Fibroblast of lung (primary cell): ENCODE measurements at regions not wholly inside any gene's neighbourhood (a gene's known extent, or its start where the extent isn't known, plus 50 kb on each side); places are given as distances from the start of the nearest gene placed in this dataset.
"Not testable (repeated sequence)": the region's sequence is repeated elsewhere in the genome, so short reads cannot be mapped to it uniquely, and the experiment has no call there.

Experiments
- DNase-seq, 2 donors: peaks; one replicate each; pipeline versions ENCODE4 v3.0.0 to v3.0.0-alpha.2; 2010; ENCODE audit warnings: low read depth in 2 of 2
- H2AFZ ChIP-seq: 2 replicates; pipeline ENCODE4 v1.5.1; 2012; ENCODE audit warnings: low read length, control low read depth, inconsistent platforms
- H3K27ac ChIP-seq: 2 replicates; pipeline ENCODE4 v1.5.1; 2011; ENCODE audit warnings: low read length, control low read depth; ENCODE audit not compliant: insufficient read depth
- H3K27me3 ChIP-seq: 2 replicates; pipeline ENCODE4 v1.5.1; 2011; ENCODE audit warnings: mild to moderate bottlenecking, low read length; ENCODE audit not compliant: control insufficient read depth, insufficient read depth
- H3K36me3 ChIP-seq: 2 replicates; pipeline ENCODE4 v1.5.1; 2011; ENCODE audit warnings: low read length; ENCODE audit not compliant: control insufficient read depth, insufficient read depth
- H3K4me1 ChIP-seq: 2 replicates; pipeline ENCODE4 v1.5.1; 2011; ENCODE audit warnings: low read length; ENCODE audit not compliant: control insufficient read depth, insufficient read depth; ENCODE audit errors: extremely low read depth
- H3K4me2 ChIP-seq: 2 replicates; pipeline ENCODE4 v1.5.1; 2011; ENCODE audit warnings: low read length, control low read depth; ENCODE audit not compliant: insufficient read depth; ENCODE audit errors: extremely low read depth
- H3K4me3 ChIP-seq, 4 experiments: fragments of 200-600 bp in 1 of 4; sonication (generic) in 1 of 4; replicated peaks in 1 of 4; 2 replicates each; pipeline ENCODE4 v1.5.1; 2011 to 2016; ENCODE audit warnings: low read length in 4 of 4, low read depth in 3 of 4, mild to moderate bottlenecking in 3 of 4, control low read depth in 2 of 4, inconsistent platforms in 1 of 4, mixed read lengths in 1 of 4; ENCODE audit not compliant: insufficient read depth in 1 of 4; ENCODE audit errors: control extremely low read depth in 1 of 4
- H3K79me2 ChIP-seq: 2 replicates; pipeline ENCODE4 v1.5.1; 2012; ENCODE audit warnings: mild to moderate bottlenecking, low read length, inconsistent platforms; ENCODE audit not compliant: control insufficient read depth, insufficient read depth
- H3K9ac ChIP-seq: 2 replicates; pipeline ENCODE4 v1.5.1; 2011; ENCODE audit warnings: mild to moderate bottlenecking, low read length, control low read depth; ENCODE audit not compliant: insufficient read depth
- H3K9me3 ChIP-seq: 2 replicates; pipeline ENCODE4 v1.5.1; 2012; ENCODE audit warnings: low read depth, low read length; ENCODE audit not compliant: control insufficient read depth, insufficient read depth
- H4K20me1 ChIP-seq: 2 replicates; pipeline ENCODE4 v1.5.1; 2011; ENCODE audit warnings: low read length; ENCODE audit not compliant: control insufficient read depth, insufficient read depth; ENCODE audit errors: extremely low read depth
- EZH2 ChIP-seq: IDR thresholded peaks from 2 replicates; pipeline ENCODE4 v1.5.1; 2012; ENCODE audit warnings: low read length, control low read depth, mild to moderate bottlenecking; ENCODE audit errors: missing control alignments
- TF ChIP-seq, protein P1 (sequence below), 2 donors: IDR thresholded peaks in 1 of 2; conservative IDR thresholded peaks in 1 of 2; 1 replicate in 1 of 2; 2 replicates in 1 of 2; pipeline ENCODE4 v1.5.1; 2011 to 2012; ENCODE audit warnings: low read length in 2 of 2, control low read depth in 1 of 2, inconsistent platforms in 1 of 2, low read depth in 1 of 2, mild to moderate bottlenecking in 1 of 2

DNA sequence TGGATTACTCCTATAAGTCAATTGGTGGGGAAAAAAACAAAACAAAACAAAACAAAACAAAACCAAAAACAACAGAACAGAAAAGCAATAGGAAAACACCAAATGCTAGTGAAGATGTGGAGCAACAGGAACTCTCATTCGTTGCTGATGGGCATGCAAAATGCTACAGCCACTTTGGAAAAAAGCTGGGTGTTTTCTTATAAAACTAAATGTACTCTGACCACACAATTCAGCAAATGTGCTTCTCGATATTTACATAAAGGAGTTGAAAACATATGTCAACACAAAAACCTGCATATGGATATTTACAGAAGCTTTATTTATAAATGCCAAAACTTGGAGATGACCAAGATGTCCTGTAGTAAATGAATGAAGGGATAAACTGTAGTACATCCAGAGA lies 703.6 kb upstream of the FAM241A start:
- H3K4me1 ChIP-seq = no peaks in the 10 kb centered on the region
- H3K27ac ChIP-seq = no peak overlapping the region
- H3K9ac ChIP-seq = no peak overlapping the region
- no peak overlapping the region for H3K4me2 ChIP-seq
- no peak overlapping the region for H2AFZ ChIP-seq
- no peaks in the 10 kb centered on the region for H3K79me2 ChIP-seq
- TF ChIP-seq, protein P1, sequence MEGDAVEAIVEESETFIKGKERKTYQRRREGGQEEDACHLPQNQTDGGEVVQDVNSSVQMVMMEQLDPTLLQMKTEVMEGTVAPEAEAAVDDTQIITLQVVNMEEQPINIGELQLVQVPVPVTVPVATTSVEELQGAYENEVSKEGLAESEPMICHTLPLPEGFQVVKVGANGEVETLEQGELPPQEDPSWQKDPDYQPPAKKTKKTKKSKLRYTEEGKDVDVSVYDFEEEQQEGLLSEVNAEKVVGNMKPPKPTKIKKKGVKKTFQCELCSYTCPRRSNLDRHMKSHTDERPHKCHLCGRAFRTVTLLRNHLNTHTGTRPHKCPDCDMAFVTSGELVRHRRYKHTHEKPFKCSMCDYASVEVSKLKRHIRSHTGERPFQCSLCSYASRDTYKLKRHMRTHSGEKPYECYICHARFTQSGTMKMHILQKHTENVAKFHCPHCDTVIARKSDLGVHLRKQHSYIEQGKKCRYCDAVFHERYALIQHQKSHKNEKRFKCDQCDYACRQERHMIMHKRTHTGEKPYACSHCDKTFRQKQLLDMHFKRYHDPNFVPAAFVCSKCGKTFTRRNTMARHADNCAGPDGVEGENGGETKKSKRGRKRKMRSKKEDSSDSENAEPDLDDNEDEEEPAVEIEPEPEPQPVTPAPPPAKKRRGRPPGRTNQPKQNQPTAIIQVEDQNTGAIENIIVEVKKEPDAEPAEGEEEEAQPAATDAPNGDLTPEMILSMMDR (conservative IDR thresholded peaks at IDR 0.05 in 1 of 2, IDR thresholded peaks at IDR 0.05 in 1 of 2; ENCODE audit: low read depth in 1 of 2, low read length in 2 of 2) = no peak
- TF ChIP-seq EZH2 = no peak
- no peaks in the 10 kb centered on the region for H3K27me3 ChIP-seq
- H3K36me3 ChIP-seq = no peaks in the 10 kb centered on the region
- no peaks in the 10 kb centered on the region for H3K9me3 ChIP-seq
- DNase-seq = no peak
- H3K4me3 ChIP-seq = no peak overlapping the region
- H4K20me1 ChIP-seq = no peaks in the 10 kb centered on the region

DNA sequence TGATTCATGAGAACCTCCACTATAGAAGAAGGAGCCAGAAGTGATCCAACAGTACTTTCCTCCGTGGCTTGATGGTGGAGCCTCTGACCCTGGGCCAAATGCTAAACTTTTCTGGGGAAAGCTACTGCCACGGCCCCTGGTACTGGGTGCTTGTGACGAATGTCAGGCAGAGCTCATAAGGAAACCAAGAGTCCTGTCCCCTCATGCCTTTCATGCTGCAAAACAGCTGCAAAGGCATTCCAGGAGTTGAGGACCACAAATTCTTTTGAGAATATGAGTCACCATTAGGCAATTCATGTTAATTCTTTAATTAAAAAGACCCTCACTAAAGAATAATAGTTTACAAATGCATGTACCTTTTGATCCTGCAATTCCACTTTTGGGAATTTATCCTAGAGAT lies 700.4 kb upstream of the FAM241A start:
- not testable (repeated sequence) for H3K4me3 ChIP-seq, H2AFZ ChIP-seq, H3K4me1 ChIP-seq, H3K27me3 ChIP-seq, H3K9me3 ChIP-seq, H3K9ac ChIP-seq, H3K27ac ChIP-seq, H3K4me2 ChIP-seq, H4K20me1 ChIP-seq, H3K79me2 ChIP-seq, DNase-seq, H3K36me3 ChIP-seq

DNA sequence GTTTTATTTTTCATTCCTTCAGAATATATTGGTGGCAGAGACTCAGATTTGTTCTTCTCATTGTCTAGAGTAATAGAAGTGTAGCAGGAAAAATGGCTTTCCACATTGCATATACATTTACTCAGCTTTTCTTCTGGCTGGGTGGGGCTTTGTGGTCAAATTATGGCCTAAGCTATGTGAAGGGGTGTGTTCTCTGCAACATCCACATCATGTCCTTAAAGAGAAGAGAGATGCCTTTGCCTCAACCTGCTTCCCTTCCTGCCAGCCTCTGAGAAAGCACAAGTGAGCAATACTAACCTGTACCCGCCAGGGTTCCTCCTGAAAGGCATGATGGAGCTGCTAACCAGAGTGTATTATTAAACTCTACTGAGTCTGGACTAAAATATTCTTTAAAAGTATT lies 695.6 kb upstream of the FAM241A start:
- Histone ChIP-seq H2AFZ (no peak overlapping the region), H3K9ac (no peak overlapping the region), H3K4me2 (no peak overlapping the region), H4K20me1 (no peaks in the 10 kb centered on the region), H3K4me1 (no peaks in the 10 kb centered on the region), H3K9me3 (no peaks in the 10 kb centered on the region), H3K4me3 (no peak overlapping the region), H3K36me3 (no peaks in the 10 kb centered on the region), H3K27ac (no peak overlapping the region), H3K27me3 (no peaks in the 10 kb centered on the region), H3K79me2 (no peaks in the 10 kb centered on the region)
- peak in 1 of 2 donors; percentile 0 for DNase-seq
- TF ChIP-seq EZH2 = no peak
- TF ChIP-seq, protein P1 (conservative IDR thresholded peaks at IDR 0.05 in 1 of 2, IDR thresholded peaks at IDR 0.05 in 1 of 2; ENCODE audit: low read depth in 1 of 2, low read length in 2 of 2) = no peak
